ENCODE measurements at regions not wholly inside any gene's neighbourhood (a gene's known extent, or its start where the extent isn't known, plus 50 kb on each side); places are given as distances from the start of the nearest gene placed in this dataset.
"Not testable (repeated sequence)": the region's sequence is repeated elsewhere in the genome, so short reads cannot be mapped to it uniquely, and the experiment has no call there.

GRCh38 chr10:77740396-77740795, 102.8 kb upstream of the KCNMA1 start:
- not testable (repeated sequence) for DNase-seq (ENCODE audit: low read depth in 2 of 2)

GRCh38 chr10:77738496-77739158, 101.0 kb upstream of the KCNMA1 start:
- DNase-seq (ENCODE audit: low read depth in 2 of 2) = no peak

- DNase-seq (ENCODE audit: low read depth in 2 of 2) = peak; percentile 91
Measured at GRCh38 chr10:77737608-77738007, 100.0 kb upstream of the KCNMA1 start.

GRCh38 chr10:77735136-77735535, 97.5 kb upstream of the KCNMA1 start:
- DNase-seq (ENCODE audit: low read depth in 2 of 2) = not testable (repeated sequence)

GRCh38 chr10:77732213-77733003, 94.8 kb upstream of the KCNMA1 start:
- no peak for DNase-seq (ENCODE audit: low read depth in 2 of 2)

- DNase-seq (ENCODE audit: low read depth in 2 of 2) = no peak
Measured at GRCh38 chr10:77727481-77727880, 89.9 kb upstream of the KCNMA1 start.

GRCh38 chr10:77726732-77727131, 89.1 kb upstream of the KCNMA1 start:
- DNase-seq (ENCODE audit: low read depth in 2 of 2) = no peak

- no peak for DNase-seq (ENCODE audit: low read depth in 2 of 2)
Measured at GRCh38 chr10:77726301-77726700, 88.7 kb upstream of the KCNMA1 start.

- DNase-seq (ENCODE audit: low read depth in 2 of 2) = no peak
Measured at GRCh38 chr10:77724820-77725219, 87.2 kb upstream of the KCNMA1 start.

GRCh38 chr10:77723376-77723775, 85.8 kb upstream of the KCNMA1 start:
- DNase-seq (ENCODE audit: low read depth in 2 of 2) = no peak

- DNase-seq (ENCODE audit: low read depth in 2 of 2) = peak; percentile 61 to 64
Measured at GRCh38 chr10:77722956-77723355, 85.3 kb upstream of the KCNMA1 start.

GRCh38 chr10:77721815-77722214, 84.2 kb upstream of the KCNMA1 start:
- DNase-seq (ENCODE audit: low read depth in 2 of 2) = no peak

- DNase-seq (ENCODE audit: low read depth in 2 of 2) = no peak
Measured at GRCh38 chr10:77718957-77719356, 81.3 kb upstream of the KCNMA1 start.

- DNase-seq (ENCODE audit: low read depth in 2 of 2) = not testable (repeated sequence)
Measured at GRCh38 chr10:77718312-77718711, 80.7 kb upstream of the KCNMA1 start.

GRCh38 chr10:77717336-77717735, 79.7 kb upstream of the KCNMA1 start:
- no peak for DNase-seq (ENCODE audit: low read depth in 2 of 2)

GRCh38 chr10:77716458-77717317, 79.1 kb upstream of the KCNMA1 start:
- no peak for DNase-seq (ENCODE audit: low read depth in 2 of 2)

- DNase-seq (ENCODE audit: low read depth in 2 of 2) = no peak
Measured at GRCh38 chr10:77715536-77715935, 77.9 kb upstream of the KCNMA1 start.

- DNase-seq (ENCODE audit: low read depth in 2 of 2) = no peak
Measured at GRCh38 chr10:77715088-77715487, 77.5 kb upstream of the KCNMA1 start.

- peak; percentile 61 to 69 for DNase-seq (ENCODE audit: low read depth in 2 of 2)
Measured at GRCh38 chr10:77713521-77714280, 76.1 kb upstream of the KCNMA1 start.

GRCh38 chr10:77712207-77712606, 74.6 kb upstream of the KCNMA1 start:
- no peak for DNase-seq (ENCODE audit: low read depth in 2 of 2)

- DNase-seq (ENCODE audit: low read depth in 2 of 2) = no peak
Measured at GRCh38 chr10:77711683-77712049, 74.1 kb upstream of the KCNMA1 start.
